ENCODE measurements at regions not wholly inside any gene's neighbourhood (a gene's known extent, or its start where the extent isn't known, plus 50 kb on each side); places are given as distances from the start of the nearest gene placed in this dataset.

DNA sequence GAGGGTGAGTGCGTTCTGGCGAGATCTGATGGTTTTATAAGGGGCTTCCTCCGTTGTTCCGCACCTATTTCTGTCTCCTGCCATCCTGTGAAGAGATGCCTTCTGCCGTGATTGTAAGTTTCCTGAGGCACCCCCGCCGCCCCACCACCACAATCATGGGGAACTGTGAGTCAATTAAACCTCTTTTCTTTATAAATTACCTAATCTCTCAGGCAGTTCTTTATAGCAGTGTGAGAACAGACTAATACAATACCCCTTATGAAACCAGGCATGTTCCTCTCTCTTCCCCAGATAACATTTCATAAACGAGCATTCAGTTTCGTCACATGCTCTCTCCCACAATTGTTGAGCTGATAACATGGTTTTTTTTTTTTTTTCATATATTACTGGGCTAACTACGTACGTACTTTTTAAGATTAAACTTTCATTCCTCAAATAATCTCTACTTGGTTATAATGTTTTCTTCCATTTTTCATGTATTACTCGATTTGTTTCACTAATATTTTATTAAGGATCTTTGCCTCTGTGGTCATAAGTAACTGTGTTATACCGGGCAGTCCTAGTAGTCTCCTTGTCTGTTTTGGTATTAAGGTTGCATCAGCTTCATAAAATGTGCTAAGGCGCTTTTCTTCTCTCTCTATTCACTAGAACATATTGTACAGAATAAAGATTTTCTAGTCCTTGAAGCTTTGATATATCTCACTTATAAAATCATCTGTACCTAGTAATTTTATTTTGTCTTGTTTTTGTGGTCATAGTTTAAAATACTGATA, 64.9 kb upstream of the MVB12B start:
- Mint-ChIP-seq H3K27me3 (ENCODE audit: insufficient read depth, low read depth, poor library complexity) (no peaks in the 10 kb centered on the region), H3K9me3 (no peaks in the 10 kb centered on the region), H3K4me3 (no peak overlapping the region), H3K27ac (no peak overlapping the region), H3K4me1 (no peaks in the 10 kb centered on the region), H3K36me3 (ENCODE audit: low read depth) (no peaks in the 10 kb centered on the region)
- Histone ChIP-seq H4K20me1 (replicated peaks; ENCODE audit: insufficient read depth) (no peaks in the 10 kb centered on the region), H3K36me3 (ENCODE audit: insufficient read depth) (no peaks in the 10 kb centered on the region), H3K27me3 (ENCODE audit: insufficient read depth) (no peaks in the 10 kb centered on the region), H3F3A (replicated peaks; ENCODE audit: low read depth) (no peaks in the 10 kb centered on the region), H2AFZ (no peak overlapping the region; the same call in 1 of the 2 replicates), H3K4me3 (no peak overlapping the region), H3K4me1 (ENCODE audit: insufficient read depth) (no peaks in the 10 kb centered on the region), H3K9me2 (ENCODE audit: insufficient read depth) (no peaks in the 10 kb centered on the region), H3K4me2 (no peak overlapping the region), H3K79me2 (replicated peaks; ENCODE audit: insufficient read depth) (no peaks in the 10 kb centered on the region), H3K27ac (ENCODE audit: low read depth) (no peak overlapping the region)
- DNase-seq (ENCODE audit: low spot score), result no peak
- TF ChIP-seq ZNF331 (CRISPR knock-in tag; IDR thresholded peaks at IDR 0.05; ENCODE audit: low read depth) (no peak), REST (IDR thresholded peaks at IDR 0.05; ENCODE audit: unreplicated experiment) (no peak), POLR2AphosphoS5 (IDR thresholded peaks at IDR 0.05; ENCODE audit: low read depth) (no peak), EZH2phosphoT487 (IDR thresholded peaks at IDR 0.05; ENCODE audit: unreplicated experiment) (no peak), ZNF114 (CRISPR knock-in tag; IDR thresholded peaks at IDR 0.05) (no peak), CREB1 (CRISPR knock-in tag; IDR thresholded peaks at IDR 0.05; ENCODE audit: low read depth) (no peak), NANOG (IDR thresholded peaks at IDR 0.05; ENCODE audit: borderline replicate concordance) (no peak), EZH2 (IDR thresholded peaks at IDR 0.05; ENCODE audit: low read depth, unreplicated experiment) (no peak), STAT1 (IDR thresholded peaks at IDR 0.05; ENCODE audit: unreplicated experiment) (no peak), ZNF462 (CRISPR knock-in tag; IDR thresholded peaks at IDR 0.05) (no peak), JUNB (IDR thresholded peaks at IDR 0.05; ENCODE audit: unreplicated experiment) (no peak)
- TF ChIP-seq, protein P1, sequence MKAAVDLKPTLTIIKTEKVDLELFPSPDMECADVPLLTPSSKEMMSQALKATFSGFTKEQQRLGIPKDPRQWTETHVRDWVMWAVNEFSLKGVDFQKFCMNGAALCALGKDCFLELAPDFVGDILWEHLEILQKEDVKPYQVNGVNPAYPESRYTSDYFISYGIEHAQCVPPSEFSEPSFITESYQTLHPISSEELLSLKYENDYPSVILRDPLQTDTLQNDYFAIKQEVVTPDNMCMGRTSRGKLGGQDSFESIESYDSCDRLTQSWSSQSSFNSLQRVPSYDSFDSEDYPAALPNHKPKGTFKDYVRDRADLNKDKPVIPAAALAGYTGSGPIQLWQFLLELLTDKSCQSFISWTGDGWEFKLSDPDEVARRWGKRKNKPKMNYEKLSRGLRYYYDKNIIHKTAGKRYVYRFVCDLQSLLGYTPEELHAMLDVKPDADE (IDR thresholded peaks at IDR 0.05), result no peak
- TF ChIP-seq, protein P2, sequence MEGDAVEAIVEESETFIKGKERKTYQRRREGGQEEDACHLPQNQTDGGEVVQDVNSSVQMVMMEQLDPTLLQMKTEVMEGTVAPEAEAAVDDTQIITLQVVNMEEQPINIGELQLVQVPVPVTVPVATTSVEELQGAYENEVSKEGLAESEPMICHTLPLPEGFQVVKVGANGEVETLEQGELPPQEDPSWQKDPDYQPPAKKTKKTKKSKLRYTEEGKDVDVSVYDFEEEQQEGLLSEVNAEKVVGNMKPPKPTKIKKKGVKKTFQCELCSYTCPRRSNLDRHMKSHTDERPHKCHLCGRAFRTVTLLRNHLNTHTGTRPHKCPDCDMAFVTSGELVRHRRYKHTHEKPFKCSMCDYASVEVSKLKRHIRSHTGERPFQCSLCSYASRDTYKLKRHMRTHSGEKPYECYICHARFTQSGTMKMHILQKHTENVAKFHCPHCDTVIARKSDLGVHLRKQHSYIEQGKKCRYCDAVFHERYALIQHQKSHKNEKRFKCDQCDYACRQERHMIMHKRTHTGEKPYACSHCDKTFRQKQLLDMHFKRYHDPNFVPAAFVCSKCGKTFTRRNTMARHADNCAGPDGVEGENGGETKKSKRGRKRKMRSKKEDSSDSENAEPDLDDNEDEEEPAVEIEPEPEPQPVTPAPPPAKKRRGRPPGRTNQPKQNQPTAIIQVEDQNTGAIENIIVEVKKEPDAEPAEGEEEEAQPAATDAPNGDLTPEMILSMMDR (conservative IDR thresholded peaks at IDR 0.05; ENCODE audit: low read depth in 2 of 2), result no peak
- no peak for ATAC-seq

Data from GM23338 (cell line).